ENCODE measurements at regions not wholly inside any gene's neighbourhood (a gene's known extent, or its start where the extent isn't known, plus 50 kb on each side); places are given as distances from the start of the nearest gene placed in this dataset.

GRCh38 chr4:114488301-114488982 is 110.2 kb upstream of the UGT8 start:
- H3K4me3 ChIP-seq: no peak overlapping the region
- H3K27me3 ChIP-seq: no peaks in the 10 kb centered on the region
- no peak overlapping the region for H3K4me2 ChIP-seq
- no peaks in the 10 kb centered on the region for H3K4me1 ChIP-seq
- 0 out of 22 replicates have a peak, but pooled peaks cover 0 to 3% (median 0%) of the 10 kb centered on the region in 11 experiments for H3K9me3 ChIP-seq (replicated peaks in 1 of 11)
- no peak overlapping the region for H3K27ac ChIP-seq
- H4K20me1 ChIP-seq: no peaks in the 10 kb centered on the region
- no peak overlapping the region for H3K9ac ChIP-seq
- no peak for TF ChIP-seq Cebpa-rat (IDR thresholded peaks at IDR 0.05)
- H3K36me3 ChIP-seq: no peaks in the 10 kb centered on the region

GRCh38 chr4:114494246-114494803 is 104.3 kb upstream of the UGT8 start:
- H3K9me3 ChIP-seq (replicated peaks in 1 of 11): 0 out of 22 replicates have a peak, but pooled peaks cover 0 to 3% (median 0%) of the 10 kb centered on the region in 11 experiments
- H3K9ac ChIP-seq: no peak overlapping the region
- no peak overlapping the region for H3K4me3 ChIP-seq
- no peak overlapping the region for H3K27ac ChIP-seq
- H3K27me3 ChIP-seq: no peaks in the 10 kb centered on the region
- TF ChIP-seq Cebpa-rat (IDR thresholded peaks at IDR 0.05): no peak
- no peaks in the 10 kb centered on the region for H3K36me3 ChIP-seq
- H3K4me2 ChIP-seq: no peak overlapping the region
- no peaks in the 10 kb centered on the region for H4K20me1 ChIP-seq
- H3K4me1 ChIP-seq: no peaks in the 10 kb centered on the region

- H3K27me3 ChIP-seq: no peaks in the 10 kb centered on the region
- no peaks in the 10 kb centered on the region for H3K36me3 ChIP-seq
- no peak overlapping the region for H3K4me3 ChIP-seq
- no peak overlapping the region for H3K4me2 ChIP-seq
- 0 out of 22 replicates have a peak, but pooled peaks cover 0 to 3% (median 0%) of the 10 kb centered on the region in 11 experiments for H3K9me3 ChIP-seq (replicated peaks in 1 of 11)
- H3K4me1 ChIP-seq: no peaks in the 10 kb centered on the region
- H4K20me1 ChIP-seq: no peaks in the 10 kb centered on the region
- no peak overlapping the region for H3K27ac ChIP-seq
- no peak overlapping the region for H3K9ac ChIP-seq
- no peak for TF ChIP-seq Cebpa-rat (IDR thresholded peaks at IDR 0.05)
These were observed 103.1 kb upstream of the UGT8 start for GRCh38 chr4:114495471-114495928.

DNA sequence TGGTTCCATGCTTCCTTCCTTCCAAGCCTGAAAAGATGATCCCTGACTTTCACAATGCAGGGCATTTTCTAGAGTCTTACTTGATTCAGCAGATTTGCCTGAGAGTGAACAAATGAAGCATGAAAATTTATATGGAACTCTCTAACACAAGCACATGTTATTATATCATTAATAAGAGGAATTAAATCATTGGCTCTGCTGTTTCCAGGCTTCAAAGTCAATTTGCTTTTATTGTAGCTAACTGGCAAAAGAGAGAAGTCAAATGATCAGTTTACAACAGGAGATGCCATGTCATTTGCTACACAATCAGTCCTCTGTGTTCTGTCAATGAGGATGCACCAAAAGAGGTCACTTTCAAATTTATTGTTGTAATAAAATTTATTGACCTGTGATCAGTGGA is 101.5 kb upstream of the UGT8 start:
- TF ChIP-seq Cebpa-rat (IDR thresholded peaks at IDR 0.05): no peak
- peaks cover 0 to 8% (median 3%) of the 10 kb centered on the region in 10 experiments; a peak in 7 of 20 replicates for H3K4me1 ChIP-seq
- H3K4me3 ChIP-seq: no peak overlapping the region
- no peak overlapping the region for H3K4me2 ChIP-seq
- H3K9ac ChIP-seq: no peak overlapping the region
- no peaks in the 10 kb centered on the region for H4K20me1 ChIP-seq
- H3K9me3 ChIP-seq (replicated peaks in 1 of 11): 0 out of 22 replicates have a peak, but pooled peaks cover 0 to 3% (median 0%) of the 10 kb centered on the region in 11 experiments
- no peaks in the 10 kb centered on the region for H3K36me3 ChIP-seq
- no peaks in the 10 kb centered on the region for H3K27me3 ChIP-seq
- H3K27ac ChIP-seq: no peak overlapping the region

GRCh38 chr4:114509340-114509739 is 89.3 kb upstream of the UGT8 start:
- Histone ChIP-seq H4K20me1 (no peaks in the 10 kb centered on the region), H3K36me3 (no peaks in the 10 kb centered on the region), H3K27ac (no peak overlapping the region), H3K9ac (no peak overlapping the region), H3K9me3 (replicated peaks in 1 of 11) (no peaks in the 10 kb centered on the region), H3K4me3 (no peak overlapping the region), H3K4me2 (no peak overlapping the region), H3K27me3 (no peaks in the 10 kb centered on the region), H3K4me1 (no peaks in the 10 kb centered on the region)
- TF ChIP-seq Cebpa-rat (IDR thresholded peaks at IDR 0.05): no peak

DNA sequence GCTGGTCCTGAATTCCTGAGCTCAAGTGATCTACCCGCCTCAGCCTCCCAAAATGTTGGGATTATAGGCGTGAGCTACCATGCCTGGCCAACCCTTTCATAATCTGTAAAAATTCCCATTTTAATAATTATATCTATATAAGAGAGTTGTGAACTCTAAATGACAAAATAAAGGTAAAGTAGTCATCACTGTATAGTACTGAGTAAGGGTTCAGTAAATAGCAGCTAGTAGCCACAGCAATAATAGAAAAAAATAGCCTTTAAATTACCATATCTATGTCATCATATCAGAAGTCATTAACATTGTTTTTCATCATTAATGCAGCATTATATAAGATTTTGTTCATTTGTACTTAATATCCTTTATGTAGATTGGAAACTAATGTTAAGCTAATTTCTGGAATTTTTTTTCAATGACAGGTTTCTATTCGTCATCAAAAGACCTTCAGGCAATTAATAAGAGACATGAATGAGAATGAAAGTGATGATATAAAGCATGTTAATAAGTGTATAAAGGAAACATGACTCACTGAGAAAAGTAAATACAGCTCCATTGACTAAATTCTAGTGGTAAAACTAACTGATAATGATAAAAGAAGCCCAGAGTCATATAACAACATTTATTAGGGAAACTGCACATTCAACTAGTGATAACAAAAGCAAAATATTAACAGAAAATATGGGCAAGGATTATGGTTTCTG is 85.9 kb upstream of the UGT8 start:
- Histone ChIP-seq H3K27ac (no peak overlapping the region), H3K4me3 (no peak overlapping the region), H4K20me1 (no peaks in the 10 kb centered on the region), H3K4me2 (no peak overlapping the region), H3K4me1 (no peaks in the 10 kb centered on the region), H3K9me3 (replicated peaks in 1 of 11) (peaks cover 0 to 15% (median 6%) of the 10 kb centered on the region in 11 experiments; a peak in 11 of 22 replicates), H3K36me3 (no peaks in the 10 kb centered on the region), H3K9ac (no peak overlapping the region), H3K27me3 (no peaks in the 10 kb centered on the region)
- TF ChIP-seq Cebpa-rat (IDR thresholded peaks at IDR 0.05): no peak

DNA sequence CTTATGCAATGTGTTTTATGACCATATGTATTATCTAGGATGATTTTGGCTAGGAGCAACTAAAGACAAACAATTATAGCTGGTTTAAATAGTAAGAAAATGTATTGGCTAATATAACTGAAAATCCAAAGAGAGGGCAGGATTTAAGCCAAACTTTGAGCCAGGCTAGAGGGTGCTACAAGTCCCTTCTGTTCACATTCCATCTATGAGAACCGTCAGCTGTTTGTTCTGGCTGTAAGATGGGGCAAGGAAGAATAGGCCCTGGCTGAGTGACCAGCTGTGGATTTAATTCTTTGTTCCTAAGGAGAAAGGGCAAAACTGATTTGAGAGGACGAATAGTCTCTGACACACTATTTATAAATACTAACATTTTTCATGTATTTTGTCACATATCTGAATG is 79.2 kb upstream of the UGT8 start:
- Histone ChIP-seq H3K9me3 (replicated peaks in 1 of 11) (peaks cover 0 to 19% (median 6%) of the 10 kb centered on the region in 11 experiments; a peak in 11 of 22 replicates), H3K9ac (no peak overlapping the region), H3K4me3 (no peak overlapping the region), H3K27me3 (no peaks in the 10 kb centered on the region), H3K27ac (no peak overlapping the region), H3K4me1 (no peaks in the 10 kb centered on the region), H3K36me3 (no peaks in the 10 kb centered on the region), H4K20me1 (no peaks in the 10 kb centered on the region), H3K4me2 (no peak overlapping the region)
- no peak for TF ChIP-seq Cebpa-rat (IDR thresholded peaks at IDR 0.05)

DNA sequence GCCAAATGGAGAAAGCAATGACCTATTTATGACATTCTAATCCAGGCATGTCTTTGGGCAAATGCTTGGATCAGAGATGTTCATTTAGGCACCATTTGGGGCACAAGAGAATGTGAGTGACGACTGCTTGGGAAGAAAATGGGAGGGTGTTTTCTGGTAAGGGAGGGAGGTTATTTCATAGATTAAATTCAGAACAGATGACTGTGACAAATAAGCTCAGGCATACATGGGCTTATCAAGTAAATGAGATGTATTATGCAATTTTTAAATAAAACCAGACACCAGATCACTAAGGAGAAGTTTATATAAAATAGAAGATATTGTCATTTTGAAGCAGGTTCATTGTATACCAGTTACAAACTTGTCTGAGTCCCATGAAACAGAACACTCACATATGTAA is 71.4 kb upstream of the UGT8 start:
- no peak for TF ChIP-seq Cebpa-rat (IDR thresholded peaks at IDR 0.05)
- no peaks in the 10 kb centered on the region for H3K4me1 ChIP-seq
- H3K9ac ChIP-seq: no peak overlapping the region
- H4K20me1 ChIP-seq: no peaks in the 10 kb centered on the region
- no peaks in the 10 kb centered on the region for H3K36me3 ChIP-seq
- no peak overlapping the region for H3K27ac ChIP-seq
- H3K4me2 ChIP-seq: no peak overlapping the region
- no peaks in the 10 kb centered on the region for H3K27me3 ChIP-seq
- H3K9me3 ChIP-seq (replicated peaks in 1 of 11): 0 out of 22 replicates have a peak, but pooled peaks cover 0 to 4% (median 0%) of the 10 kb centered on the region in 11 experiments
- no peak overlapping the region for H3K4me3 ChIP-seq

DNA sequence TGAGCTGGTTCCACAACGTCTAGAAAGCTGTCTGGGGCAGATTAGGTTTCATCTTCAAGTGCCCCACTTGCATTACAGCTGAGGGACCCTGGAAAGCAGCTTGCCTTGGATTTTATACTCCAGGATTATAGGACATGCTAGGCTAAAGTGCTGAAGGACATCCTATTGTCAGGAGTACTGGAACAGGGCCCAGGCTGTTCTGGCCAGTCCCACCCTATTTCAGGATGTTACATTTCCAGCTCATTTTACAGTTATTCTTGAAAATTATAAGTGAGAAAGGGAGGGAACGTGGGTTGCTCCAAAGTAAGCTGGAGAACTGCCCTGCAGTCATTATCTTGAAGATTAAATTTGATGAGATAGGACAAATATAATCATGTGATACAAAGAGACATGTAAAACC is 71.0 kb upstream of the UGT8 start:
- H3K4me1 ChIP-seq: no peaks in the 10 kb centered on the region
- no peaks in the 10 kb centered on the region for H3K27me3 ChIP-seq
- TF ChIP-seq Cebpa-rat (IDR thresholded peaks at IDR 0.05): no peak
- H3K4me3 ChIP-seq: no peak overlapping the region
- H4K20me1 ChIP-seq: no peaks in the 10 kb centered on the region
- 0 out of 22 replicates have a peak, but pooled peaks cover 0 to 4% (median 0%) of the 10 kb centered on the region in 11 experiments for H3K9me3 ChIP-seq (replicated peaks in 1 of 11)
- H3K36me3 ChIP-seq: no peaks in the 10 kb centered on the region
- H3K9ac ChIP-seq: no peak overlapping the region
- no peak overlapping the region for H3K4me2 ChIP-seq
- no peak overlapping the region for H3K27ac ChIP-seq

All from BLaER1 treated with 17β-estradiol and CSF1 and Interleukin-3, amounts not matched to agents 10 nM and 100 nM (cell line).